Astrocyte (in vitro differentiated cells and primary cell): ENCODE measurements at regions not wholly inside any gene's neighbourhood (a gene's known extent, or its start where the extent isn't known, plus 50 kb on each side); places are given as distances from the start of the nearest gene placed in this dataset.

ENCODE experiments used
- DNase-seq: peaks from one replicate; pipeline ENCODE4 v3.0.0-alpha.2; 2010; ENCODE audit warnings: low read depth
- FAIRE-seq: peaks from 2 replicates; lab custom pipeline; 2011; peaks lifted over from hg19 to GRCh38; lab: Jason Lieb, UNC
- H2AFZ ChIP-seq: 2 replicates; pipeline ENCODE4 v1.6.0; 2012; ENCODE audit warnings: low read depth, low read length, inconsistent platforms
- H3K27ac ChIP-seq: 2 replicates; pipeline ENCODE4 v1.5.1; 2011; ENCODE audit warnings: low read depth, low read length, inconsistent platforms
- H3K27me3 ChIP-seq: 2 replicates; pipeline ENCODE4 v1.6.0; 2011; ENCODE audit warnings: low read length, inconsistent platforms; ENCODE audit not compliant: insufficient read depth
- H3K36me3 ChIP-seq: 2 replicates; pipeline ENCODE4 v1.5.1; 2011; ENCODE audit warnings: low read length, inconsistent platforms; ENCODE audit not compliant: insufficient read depth
- H3K4me1 ChIP-seq: 2 replicates; pipeline ENCODE4 v1.5.1; 2011; ENCODE audit warnings: low read length, inconsistent platforms; ENCODE audit not compliant: insufficient read depth
- H3K4me2 ChIP-seq: 2 replicates; pipeline ENCODE4 v1.6.0; 2012; ENCODE audit warnings: low read length, inconsistent platforms
- H3K4me3 ChIP-seq: 2 replicates; pipeline ENCODE4 v1.5.1; 2011; ENCODE audit warnings: low read depth, mild to moderate bottlenecking, low read length, inconsistent platforms; ENCODE audit not compliant: insufficient read depth
- H3K79me2 ChIP-seq: 2 replicates; pipeline ENCODE4 v1.6.0; 2012; ENCODE audit warnings: mild to moderate bottlenecking, low read length, inconsistent platforms; ENCODE audit not compliant: insufficient read depth
- H3K9ac ChIP-seq: 2 replicates; pipeline ENCODE4 v1.6.0; 2012; ENCODE audit warnings: mild to moderate bottlenecking, low read length, inconsistent platforms
- H3K9me3 ChIP-seq: 2 replicates; pipeline ENCODE4 v1.5.1; 2012; ENCODE audit warnings: low read depth, mild to moderate bottlenecking, low read length, inconsistent platforms; ENCODE audit not compliant: insufficient read depth
- H4K20me1 ChIP-seq: 2 replicates; pipeline ENCODE4 v1.6.0; 2012; ENCODE audit warnings: low read length, inconsistent platforms; ENCODE audit not compliant: insufficient read depth
- H3K27ac Mint-ChIP-seq: one replicate; pipeline ENCODE4 v1.8.0; 2021; ENCODE audit warnings: mild to moderate bottlenecking, mixed read lengths; ENCODE audit not compliant: unreplicated experiment
- H3K27me3 Mint-ChIP-seq: one replicate; pipeline ENCODE4 v1.8.0; 2021; ENCODE audit warnings: low read depth, mixed read lengths; ENCODE audit not compliant: unreplicated experiment
- H3K36me3 Mint-ChIP-seq: one replicate; pipeline ENCODE4 v1.8.0; 2021; ENCODE audit warnings: low read depth, mixed read lengths; ENCODE audit not compliant: unreplicated experiment
- H3K4me1 Mint-ChIP-seq: one replicate; pipeline ENCODE4 v1.8.0; 2021; ENCODE audit warnings: low read depth, mixed read lengths; ENCODE audit not compliant: unreplicated experiment
- H3K4me3 Mint-ChIP-seq: one replicate; pipeline ENCODE4 v1.8.0; 2021; ENCODE audit warnings: mild to moderate bottlenecking, moderate library complexity, mixed read lengths; ENCODE audit not compliant: unreplicated experiment
- H3K9me3 Mint-ChIP-seq: one replicate; pipeline ENCODE4 v1.8.0; 2021; ENCODE audit warnings: mild to moderate bottlenecking, mixed read lengths; ENCODE audit not compliant: unreplicated experiment
- EZH2 ChIP-seq: IDR thresholded peaks from 2 replicates; pipeline ENCODE4 v1.6.1; 2012; ENCODE audit warnings: mild to moderate bottlenecking, low read length, inconsistent platforms; ENCODE audit not compliant: insufficient read depth
- TF ChIP-seq, protein P1 (sequence below): IDR thresholded peaks from 2 replicates; pipeline ENCODE4 v1.5.1; 2011; ENCODE audit warnings: low read depth, mild to moderate bottlenecking, inconsistent platforms, low read length, moderate library complexity; ENCODE audit not compliant: insufficient read depth

- no peak overlapping the region for H2AFZ ChIP-seq
- H3K27me3 ChIP-seq, result no peaks in the 10 kb centered on the region
- no peak overlapping the region for H3K27ac ChIP-seq
- no peak for TF ChIP-seq EZH2
- TF ChIP-seq, protein P1, sequence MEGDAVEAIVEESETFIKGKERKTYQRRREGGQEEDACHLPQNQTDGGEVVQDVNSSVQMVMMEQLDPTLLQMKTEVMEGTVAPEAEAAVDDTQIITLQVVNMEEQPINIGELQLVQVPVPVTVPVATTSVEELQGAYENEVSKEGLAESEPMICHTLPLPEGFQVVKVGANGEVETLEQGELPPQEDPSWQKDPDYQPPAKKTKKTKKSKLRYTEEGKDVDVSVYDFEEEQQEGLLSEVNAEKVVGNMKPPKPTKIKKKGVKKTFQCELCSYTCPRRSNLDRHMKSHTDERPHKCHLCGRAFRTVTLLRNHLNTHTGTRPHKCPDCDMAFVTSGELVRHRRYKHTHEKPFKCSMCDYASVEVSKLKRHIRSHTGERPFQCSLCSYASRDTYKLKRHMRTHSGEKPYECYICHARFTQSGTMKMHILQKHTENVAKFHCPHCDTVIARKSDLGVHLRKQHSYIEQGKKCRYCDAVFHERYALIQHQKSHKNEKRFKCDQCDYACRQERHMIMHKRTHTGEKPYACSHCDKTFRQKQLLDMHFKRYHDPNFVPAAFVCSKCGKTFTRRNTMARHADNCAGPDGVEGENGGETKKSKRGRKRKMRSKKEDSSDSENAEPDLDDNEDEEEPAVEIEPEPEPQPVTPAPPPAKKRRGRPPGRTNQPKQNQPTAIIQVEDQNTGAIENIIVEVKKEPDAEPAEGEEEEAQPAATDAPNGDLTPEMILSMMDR, result no peak
- DNase-seq (no peak), FAIRE-seq (no peak)
- no peaks in the 10 kb centered on the region for H3K9me3 Mint-ChIP-seq
- no peak overlapping the region for H3K27ac Mint-ChIP-seq
- H3K79me2 ChIP-seq, result no peaks in the 10 kb centered on the region
- H3K4me1 Mint-ChIP-seq, result peaks cover 11% of the 10 kb centered on the region
- no peaks in the 10 kb centered on the region for H3K27me3 Mint-ChIP-seq
- H4K20me1 ChIP-seq, result no peaks in the 10 kb centered on the region
- no peak overlapping the region for H3K4me3 ChIP-seq
- H3K4me3 Mint-ChIP-seq, result no peak overlapping the region
- H3K9me3 ChIP-seq, result no peaks in the 10 kb centered on the region
- no peaks in the 10 kb centered on the region for H3K4me1 ChIP-seq
- H3K4me2 ChIP-seq, result no peak overlapping the region
- H3K36me3 ChIP-seq, result no peaks in the 10 kb centered on the region
- H3K36me3 Mint-ChIP-seq, result no peaks in the 10 kb centered on the region
- no peak overlapping the region for H3K9ac ChIP-seq
Observed at GRCh38 chr4:187464573-187464972, 531.0 kb upstream of the ZFP42 start.

- H3K9ac ChIP-seq, result no peak overlapping the region
- no peaks in the 10 kb centered on the region for H4K20me1 ChIP-seq
- no peak overlapping the region for H3K27ac ChIP-seq
- Mint-ChIP-seq H3K36me3 (no peaks in the 10 kb centered on the region), H3K4me1 (peaks cover 11% of the 10 kb centered on the region), H3K27ac (no peak overlapping the region), H3K4me3 (no peak overlapping the region), H3K9me3 (no peaks in the 10 kb centered on the region), H3K27me3 (no peaks in the 10 kb centered on the region)
- no peaks in the 10 kb centered on the region for H3K36me3 ChIP-seq
- DNase-seq, result no peak
- no peaks in the 10 kb centered on the region for H3K79me2 ChIP-seq
- no peaks in the 10 kb centered on the region for H3K9me3 ChIP-seq
- no peak overlapping the region for H2AFZ ChIP-seq
- H3K4me3 ChIP-seq, result no peak overlapping the region
- TF ChIP-seq, protein P1, result no peak
- TF ChIP-seq EZH2, result no peak
- H3K27me3 ChIP-seq, result no peaks in the 10 kb centered on the region
- no peak overlapping the region for H3K4me2 ChIP-seq
- H3K4me1 ChIP-seq, result no peaks in the 10 kb centered on the region
- FAIRE-seq, result no peak
Observed at GRCh38 chr4:187467224-187467623, 528.3 kb upstream of the ZFP42 start.

DNA sequence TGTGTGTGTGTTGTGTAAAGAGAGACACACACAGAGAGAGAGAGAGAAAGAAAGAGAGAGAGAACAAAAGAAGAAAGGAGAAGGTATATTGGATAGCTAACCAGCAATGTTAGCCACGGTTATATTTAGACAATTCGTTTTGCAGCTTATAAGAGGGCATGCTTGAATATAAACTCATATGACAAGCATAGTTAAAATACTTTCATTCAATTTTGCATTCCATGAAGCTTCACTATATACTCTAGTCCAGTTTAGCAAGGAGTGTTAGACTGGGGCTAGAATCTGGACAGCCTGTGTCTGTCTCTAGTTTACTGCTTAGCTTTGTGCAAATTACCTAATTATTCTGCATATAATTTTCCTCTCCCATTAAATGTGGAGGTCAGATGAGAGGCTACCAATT is 525.9 kb upstream of the ZFP42 start:
- no peak for FAIRE-seq

More for the DNA sequence above, 525.9 kb upstream of the ZFP42 start:
- Mint-ChIP-seq H3K27me3 (no peaks in the 10 kb centered on the region), H3K9me3 (no peaks in the 10 kb centered on the region), H3K4me1 (peaks cover 7% of the 10 kb centered on the region), H3K4me3 (no peak overlapping the region), H3K36me3 (peaks cover 2% of the 10 kb centered on the region), H3K27ac (no peak overlapping the region)
- Histone ChIP-seq H2AFZ (no peak overlapping the region), H3K9ac (no peak overlapping the region), H3K4me3 (no peak overlapping the region), H3K4me1 (no peaks in the 10 kb centered on the region), H3K36me3 (no peaks in the 10 kb centered on the region), H3K9me3 (no peaks in the 10 kb centered on the region), H4K20me1 (no peaks in the 10 kb centered on the region), H3K27ac (no peak overlapping the region), H3K79me2 (no peaks in the 10 kb centered on the region), H3K27me3 (no peaks in the 10 kb centered on the region), H3K4me2 (no peak overlapping the region)
- no peak for TF ChIP-seq EZH2
- TF ChIP-seq, protein P1, result no peak
- no peak for DNase-seq
